Hepatocyte (in vitro differentiated cells): ENCODE measurements at regions not wholly inside any gene's neighbourhood (a gene's known extent, or its start where the extent isn't known, plus 50 kb on each side); places are given as distances from the start of the nearest gene placed in this dataset.

Experiments used
- DNase-seq: peaks from one replicate; pipeline ENCODE4 v3.0.0-alpha.2; 2016; ENCODE audit warnings: low spot score
- H2AFZ ChIP-seq: fragments of 200-600 bp; sonication (generic); 2 replicates; pipeline ENCODE4 v1.6.0; 2016; ENCODE audit warnings: antibody characterized with exemption, mild to moderate bottlenecking
- H3K27ac ChIP-seq: fragments of 200-600 bp; sonication (generic); 2 replicates; pipeline ENCODE4 v1.5.1; 2016; ENCODE audit warnings: mild to moderate bottlenecking
- H3K27me3 ChIP-seq: fragments of 200-600 bp; sonication (generic); 2 replicates; pipeline ENCODE4 v1.6.1; 2016
- H3K36me3 ChIP-seq: fragments of 200-600 bp; sonication (generic); replicated peaks from 2 replicates; pipeline ENCODE4 v1.5.1; 2016; ENCODE audit warnings: low read depth; ENCODE audit not compliant: insufficient read depth
- H3K4me1 ChIP-seq: fragments of 200-600 bp; sonication (generic); 2 replicates; pipeline ENCODE4 v1.5.1; 2016; ENCODE audit warnings: mild to moderate bottlenecking, moderate library complexity; ENCODE audit not compliant: insufficient read depth
- H3K4me2 ChIP-seq: fragments of 200-600 bp; sonication (generic); 2 replicates; pipeline ENCODE4 v1.6.0; 2016
- H3K4me3 ChIP-seq: fragments of 200-600 bp; sonication (generic); 2 replicates; pipeline ENCODE4 v1.5.1; 2016; ENCODE audit warnings: mild to moderate bottlenecking
- H3K79me2 ChIP-seq: fragments of 200-600 bp; sonication (generic); 2 replicates; pipeline ENCODE4 v1.6.0; 2017; ENCODE audit warnings: mild to moderate bottlenecking
- H3K9me2 ChIP-seq: fragments of 200-600 bp; sonication (generic); replicated peaks from 2 replicates; pipeline ENCODE4 v1.6.0; 2017; ENCODE audit warnings: mild to moderate bottlenecking; ENCODE audit not compliant: insufficient read depth
- H3K9me3 ChIP-seq: fragments of 200-600 bp; sonication (generic); 2 replicates; pipeline ENCODE4 v1.5.1; 2016; ENCODE audit warnings: low read depth, mild to moderate bottlenecking
- H4K20me1 ChIP-seq: fragments of 200-600 bp; sonication (generic); 2 replicates; pipeline ENCODE4 v1.6.0; 2016; ENCODE audit warnings: mild to moderate bottlenecking; ENCODE audit not compliant: insufficient read depth, poor library complexity, severe bottlenecking
- EZH2 ChIP-seq: fragments of 200-600 bp; sonication (generic); IDR thresholded peaks from 2 replicates; pipeline ENCODE4 v1.6.1; 2016; ENCODE audit warnings: antibody characterized with exemption, mild to moderate bottlenecking, borderline replicate concordance
- EZH2phosphoT487 ChIP-seq: fragments of 200-600 bp; sonication (generic); IDR thresholded peaks from one replicate; pipeline ENCODE4 v1.6.1; 2018; ENCODE audit warnings: antibody characterized with exemption, mild to moderate bottlenecking, low read depth, moderate library complexity; ENCODE audit not compliant: unreplicated experiment, severe bottlenecking
- WGBS: methylation state at CpG from one replicate; pipeline ENCODE4 v1.1.6; 2016; ENCODE audit warnings: low lambda C conversion rate; ENCODE audit errors: missing lambda C conversion rate; 5-methylcytosine and 5-hydroxymethylcytosine counted together
- TF ChIP-seq, protein P1 (sequence below): fragments of 200-600 bp; sonication (generic); IDR thresholded peaks from 2 replicates; pipeline ENCODE4 v1.5.1; 2016; ENCODE audit warnings: antibody characterized with exemption, mild to moderate bottlenecking; ENCODE audit not compliant: poor library complexity

DNA sequence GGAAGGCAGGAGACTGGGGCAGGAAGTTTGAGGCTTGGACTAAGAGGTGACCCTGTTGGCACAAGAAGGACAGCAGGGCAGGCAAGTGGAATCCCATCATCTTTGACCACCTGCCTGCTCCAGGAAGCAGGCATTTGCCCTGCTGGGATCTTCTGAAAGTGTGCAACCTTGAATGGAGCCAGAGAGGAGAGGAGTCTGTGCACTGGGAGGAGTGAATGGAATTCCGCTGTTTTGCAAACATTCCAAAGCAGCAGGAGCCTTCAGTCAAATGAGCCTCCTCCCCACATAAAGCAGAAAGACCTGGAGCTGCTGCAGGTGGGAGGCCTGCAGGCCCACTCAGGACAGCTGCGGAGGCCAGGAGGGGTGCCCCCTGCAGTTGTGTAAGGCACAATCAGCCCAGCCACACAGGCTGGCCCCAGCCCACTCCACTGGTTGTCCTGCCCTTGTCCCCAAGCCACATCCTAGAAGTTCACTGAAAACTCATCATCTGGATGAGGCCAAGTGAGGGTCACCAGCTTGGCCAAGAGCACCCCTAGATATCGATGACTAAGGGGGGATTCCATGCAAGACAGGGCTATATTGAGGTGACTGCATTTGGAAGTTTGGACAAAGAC lies 249.5 kb downstream of the RPS24 start:
- no peak for TF ChIP-seq EZH2
- TF ChIP-seq EZH2phosphoT487, result no peak
- TF ChIP-seq, protein P1, sequence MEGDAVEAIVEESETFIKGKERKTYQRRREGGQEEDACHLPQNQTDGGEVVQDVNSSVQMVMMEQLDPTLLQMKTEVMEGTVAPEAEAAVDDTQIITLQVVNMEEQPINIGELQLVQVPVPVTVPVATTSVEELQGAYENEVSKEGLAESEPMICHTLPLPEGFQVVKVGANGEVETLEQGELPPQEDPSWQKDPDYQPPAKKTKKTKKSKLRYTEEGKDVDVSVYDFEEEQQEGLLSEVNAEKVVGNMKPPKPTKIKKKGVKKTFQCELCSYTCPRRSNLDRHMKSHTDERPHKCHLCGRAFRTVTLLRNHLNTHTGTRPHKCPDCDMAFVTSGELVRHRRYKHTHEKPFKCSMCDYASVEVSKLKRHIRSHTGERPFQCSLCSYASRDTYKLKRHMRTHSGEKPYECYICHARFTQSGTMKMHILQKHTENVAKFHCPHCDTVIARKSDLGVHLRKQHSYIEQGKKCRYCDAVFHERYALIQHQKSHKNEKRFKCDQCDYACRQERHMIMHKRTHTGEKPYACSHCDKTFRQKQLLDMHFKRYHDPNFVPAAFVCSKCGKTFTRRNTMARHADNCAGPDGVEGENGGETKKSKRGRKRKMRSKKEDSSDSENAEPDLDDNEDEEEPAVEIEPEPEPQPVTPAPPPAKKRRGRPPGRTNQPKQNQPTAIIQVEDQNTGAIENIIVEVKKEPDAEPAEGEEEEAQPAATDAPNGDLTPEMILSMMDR, result no peak
- 67% methylated on average over 3 of the region's 3 CpGs for WGBS

DNA sequence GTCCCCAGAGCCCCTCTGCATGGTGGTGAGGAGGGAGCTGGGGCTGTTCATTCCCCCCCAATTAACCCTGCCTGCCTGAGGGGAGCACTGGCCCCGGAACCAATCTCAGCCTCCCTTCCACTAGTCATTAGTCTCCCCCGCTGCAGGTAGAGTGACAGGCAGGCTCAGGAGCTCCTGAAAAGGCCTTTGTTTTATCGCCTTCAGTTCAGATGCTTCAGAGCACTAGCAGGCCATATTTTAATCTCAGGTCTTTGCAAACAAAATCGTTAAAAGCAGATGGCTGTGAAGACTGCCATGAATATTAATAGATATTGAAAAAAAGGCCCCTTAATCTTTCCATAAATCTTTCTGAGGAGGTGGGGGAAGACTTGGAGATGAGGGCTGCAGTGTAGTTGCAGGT lies 250.7 kb downstream of the RPS24 start:
- Histone ChIP-seq H3K9me2 (no peaks in the 10 kb centered on the region), H3K79me2 (no peaks in the 10 kb centered on the region), H2AFZ (no peak overlapping the region), H3K9me3 (no peaks in the 10 kb centered on the region), H4K20me1 (no peaks in the 10 kb centered on the region), H3K36me3 (no peaks in the 10 kb centered on the region), H3K27ac (no peak overlapping the region), H3K27me3 (no peaks in the 10 kb centered on the region), H3K4me1 (no peaks in the 10 kb centered on the region), H3K4me2 (no peak overlapping the region), H3K4me3 (no peak overlapping the region)
- WGBS, result 72% methylated on average over 4 of the region's 4 CpGs
- TF ChIP-seq EZH2phosphoT487 (no peak), EZH2 (no peak)
- TF ChIP-seq, protein P1, result no peak
- DNase-seq, result no peak

More for the DNA sequence above, 249.5 kb downstream of the RPS24 start:
- H3K4me3 ChIP-seq, result no peak overlapping the region
- H3K27me3 ChIP-seq, result no peaks in the 10 kb centered on the region
- H3K79me2 ChIP-seq, result no peaks in the 10 kb centered on the region
- H3K9me3 ChIP-seq, result no peaks in the 10 kb centered on the region
- no peak overlapping the region for H3K4me2 ChIP-seq
- H3K27ac ChIP-seq, result no peak overlapping the region
- H3K36me3 ChIP-seq, result no peaks in the 10 kb centered on the region
- no peak overlapping the region for H2AFZ ChIP-seq
- no peaks in the 10 kb centered on the region for H3K9me2 ChIP-seq
- no peak for DNase-seq
- H4K20me1 ChIP-seq, result no peaks in the 10 kb centered on the region
- H3K4me1 ChIP-seq, result no peaks in the 10 kb centered on the region

DNA sequence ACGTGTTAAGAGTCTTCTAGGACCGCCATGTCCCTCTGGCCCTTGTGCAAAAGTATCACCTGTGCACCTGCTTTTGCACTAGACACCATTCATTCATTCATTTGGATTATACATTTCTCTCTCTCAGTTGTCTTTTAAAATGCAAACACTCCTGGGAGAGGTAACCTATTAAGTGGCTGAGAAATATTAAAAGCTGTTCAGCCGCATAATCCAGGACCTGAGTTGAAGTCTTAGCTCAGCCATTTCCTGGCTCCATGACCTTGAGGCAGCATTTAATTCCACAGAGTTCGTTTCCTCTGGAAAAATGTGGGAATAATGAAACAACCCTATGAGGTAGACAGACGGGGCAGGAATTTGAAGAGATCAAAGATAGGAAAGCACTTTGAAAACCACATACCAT lies 251.6 kb downstream of the RPS24 start:
- no peaks in the 10 kb centered on the region for H3K9me3 ChIP-seq
- no peak overlapping the region for H2AFZ ChIP-seq

More for the DNA sequence above, 251.6 kb downstream of the RPS24 start:
- Histone ChIP-seq H3K79me2 (no peaks in the 10 kb centered on the region), H3K4me2 (no peak overlapping the region), H3K4me3 (no peak overlapping the region), H3K9me2 (no peaks in the 10 kb centered on the region), H3K27me3 (no peaks in the 10 kb centered on the region), H4K20me1 (no peaks in the 10 kb centered on the region), H3K27ac (no peak overlapping the region), H3K4me1 (no peaks in the 10 kb centered on the region), H3K36me3 (no peaks in the 10 kb centered on the region)
- no peak for DNase-seq
- 63% methylated on average over 5 of the region's 5 CpGs for WGBS
- no peak for TF ChIP-seq EZH2
- no peak for TF ChIP-seq EZH2phosphoT487
- TF ChIP-seq, protein P1, result no peak
